ENCODE measurements at regions not wholly inside any gene's neighbourhood (a gene's known extent, or its start where the extent isn't known, plus 50 kb on each side); places are given as distances from the start of the nearest gene placed in this dataset.
"Not testable (repeated sequence)": the region's sequence is repeated elsewhere in the genome, so short reads cannot be mapped to it uniquely, and the experiment has no call there.

GRCh38 chr2:82237994-82238662 lies 1933.6 kb upstream of the LRRTM1 start:
- no peak for DNase-seq (ENCODE audit: low spot score)

GRCh38 chr2:82234283-82234874 lies 1929.8 kb upstream of the LRRTM1 start:
- DNase-seq (ENCODE audit: low spot score), result no peak

- DNase-seq (ENCODE audit: low spot score), result no peak
These were observed 1929.3 kb upstream of the LRRTM1 start for GRCh38 chr2:82233806-82234205.

GRCh38 chr2:82230406-82230805 lies 1925.9 kb upstream of the LRRTM1 start:
- no peak for DNase-seq (ENCODE audit: low spot score)

GRCh38 chr2:82226441-82226840 lies 1921.9 kb upstream of the LRRTM1 start:
- no peak for DNase-seq (ENCODE audit: low spot score)

- DNase-seq (ENCODE audit: low spot score), result no peak
These were observed 1919.9 kb upstream of the LRRTM1 start for GRCh38 chr2:82224301-82224940.

- DNase-seq (ENCODE audit: low spot score), result no peak
These were observed 1910.7 kb upstream of the LRRTM1 start for GRCh38 chr2:82215212-82215611.

GRCh38 chr2:82199493-82199852 lies 1894.9 kb upstream of the LRRTM1 start:
- no peak for DNase-seq (ENCODE audit: low spot score)

GRCh38 chr2:82198809-82199492 lies 1894.4 kb upstream of the LRRTM1 start:
- DNase-seq (ENCODE audit: low spot score), result no peak

GRCh38 chr2:82182270-82182669 lies 1877.7 kb upstream of the LRRTM1 start:
- DNase-seq (ENCODE audit: low spot score), result no peak

- DNase-seq (ENCODE audit: low spot score), result not testable (repeated sequence)
These were observed 1870.7 kb upstream of the LRRTM1 start for GRCh38 chr2:82175210-82175609.

- DNase-seq (ENCODE audit: low spot score), result no peak
These were observed 1867.9 kb upstream of the LRRTM1 start for GRCh38 chr2:82172483-82172882.

GRCh38 chr2:82169379-82169778 lies 1864.8 kb upstream of the LRRTM1 start:
- no peak for DNase-seq (ENCODE audit: low spot score)

- no peak for DNase-seq (ENCODE audit: low spot score)
These were observed 1860.8 kb upstream of the LRRTM1 start for GRCh38 chr2:82165377-82165776.

- no peak for DNase-seq (ENCODE audit: low spot score)
These were observed 1853.6 kb upstream of the LRRTM1 start for GRCh38 chr2:82158150-82158549.

GRCh38 chr2:82155469-82155868 lies 1850.9 kb upstream of the LRRTM1 start:
- DNase-seq (ENCODE audit: low spot score), result no peak

GRCh38 chr2:82143343-82143742 lies 1838.8 kb upstream of the LRRTM1 start:
- no peak for DNase-seq (ENCODE audit: low spot score)

- no peak for DNase-seq (ENCODE audit: low spot score)
These were observed 1835.5 kb upstream of the LRRTM1 start for GRCh38 chr2:82139979-82140611.

- DNase-seq (ENCODE audit: low spot score), result no peak
These were observed 1832.9 kb upstream of the LRRTM1 start for GRCh38 chr2:82137441-82137840.

GRCh38 chr2:82128051-82128450 lies 1823.5 kb upstream of the LRRTM1 start:
- no peak for DNase-seq (ENCODE audit: low spot score)

- no peak for DNase-seq (ENCODE audit: low spot score)
These were observed 1820.1 kb upstream of the LRRTM1 start for GRCh38 chr2:82124629-82125028.

GRCh38 chr2:82120654-82121053 lies 1816.1 kb upstream of the LRRTM1 start:
- DNase-seq (ENCODE audit: low spot score), result no peak

GRCh38 chr2:82120115-82120514 lies 1815.6 kb upstream of the LRRTM1 start:
- no peak for DNase-seq (ENCODE audit: low spot score)

Measured in hepatic stellate cell (primary cell).